Esophagus squamous epithelium (tissue), 4 donors: ENCODE measurements at regions not wholly inside any gene's neighbourhood (a gene's known extent, or its start where the extent isn't known, plus 50 kb on each side); places are given as distances from the start of the nearest gene placed in this dataset.

Experiments used
- CTCF ChIP-seq, 6 experiments: fragments of 450-650 bp in 4 of 6; fragments of 200-600 bp in 2 of 6; sonication (generic) in 2 of 6; IDR thresholded peaks; one replicate each; pipeline ENCODE4 v1.5.1; 2016 to 2019; ENCODE audit warnings: antibody characterized with exemption in 6 of 6, mild to moderate bottlenecking in 4 of 6, moderate library complexity in 4 of 6
- POLR2A ChIP-seq, 4 donors: fragments of 450-650 bp; IDR thresholded peaks; one replicate each; pipeline ENCODE4 v1.6.1; 2017; ENCODE audit warnings: antibody characterized with exemption in 4 of 4, mild to moderate bottlenecking in 4 of 4, moderate library complexity in 3 of 4

- TF ChIP-seq CTCF (IDR thresholded peaks at IDR 0.05) = peak in 1 of 6 experiments; percentile 15
- TF ChIP-seq POLR2A (IDR thresholded peaks at IDR 0.05) = no peak
Observed at GRCh38 chr6:90860822-90861601, 274.1 kb upstream of the MAP3K7 start.
